K562 (cell line): ENCODE measurements at regions not wholly inside any gene's neighbourhood (a gene's known extent, or its start where the extent isn't known, plus 50 kb on each side); places are given as distances from the start of the nearest gene placed in this dataset.
A peak's percentile ranks its signal among the peaks of the same experiment; 100 is the strongest.

Experiments
- ATAC-seq: fragments of 200-7000 bp; cut with Tn5 transposase; 3 replicates; pipeline ENCODE4 v1.9.1; 2020; ENCODE audit warnings: moderate library complexity
- BruUV-seq: library from RNA; stranded (reverse); fragments of 400-500 nt; replicated peaks from 2 replicates; lab custom pipeline; 2021; lab: Mats Ljungman, UMichigan
- CTCF ChIA-PET: fragments of 300-600 bp; formaldehyde crosslinking; extraction: SDS; loops from one replicate; lab custom pipeline; 2021; ENCODE audit warnings: low intra/inter-chr PET ratio; lab: Yijun Ruan, JAX
- POLR2A ChIA-PET: fragments of 300-600, 350-650 bp; sonication (Branson Sonifier 250); formaldehyde crosslinking; extraction: SDS; loops from one replicate; lab custom pipeline; 2021; ENCODE audit warnings: antibody characterized with exemption, inconsistent platforms; lab: Yijun Ruan, JAX
- DNase-seq, 4 experiments: peaks; one replicate each; pipeline versions ENCODE4 v3.0.0 to v3.0.0-alpha.2; 2011 to 2018; ENCODE audit warnings: low spot score in 3 of 4, mixed read lengths in 3 of 4; ENCODE audit errors: extremely low read depth in 1 of 4
- FAIRE-seq: peaks from 2 replicates; lab custom pipeline; 2011; peaks lifted over from hg19 to GRCh38; lab: Jason Lieb, UNC
- H2AFZ ChIP-seq: 2 replicates; pipeline ENCODE4 v1.6.0; 2011; ENCODE audit warnings: low read depth, low read length, control low read depth, inconsistent platforms
- H3K27ac ChIP-seq: fragments of 200-600 bp; 3 replicates; pipeline ENCODE4 v1.8.0; 2011; ENCODE audit warnings: low read depth, mild to moderate bottlenecking, control low read depth, inconsistent platforms, low read length, moderate library complexity, mixed read lengths; ENCODE audit errors: extremely low read depth
- H3K27me3 ChIP-seq, 2 experiments: fragments of 300-600 bp in 1 of 2; 2 replicates in 1 of 2; 3 replicates in 1 of 2; pipeline versions ENCODE4 v1.6.0 to v1.8.0; 2011; ENCODE audit warnings: inconsistent platforms in 2 of 2, low read length in 2 of 2, mild to moderate bottlenecking in 1 of 2, mixed read lengths in 1 of 2, moderate library complexity in 1 of 2; ENCODE audit not compliant: control insufficient read depth in 2 of 2, insufficient read depth in 2 of 2
- H3K36me3 ChIP-seq: fragments of 300-600 bp; 3 replicates; pipeline ENCODE4 v1.8.0; 2011; ENCODE audit warnings: mild to moderate bottlenecking, low read length, inconsistent platforms; ENCODE audit not compliant: control insufficient read depth, insufficient read depth
- H3K4me1 ChIP-seq, 2 experiments: fragments of 200-600 bp in 1 of 2; replicated peaks in 1 of 2; 2 replicates in 1 of 2; 3 replicates in 1 of 2; pipeline versions ENCODE4 v1.5.1 to v1.8.0; 2011; ENCODE audit warnings: inconsistent platforms in 2 of 2, low read length in 2 of 2, mild to moderate bottlenecking in 1 of 2, mixed read lengths in 1 of 2, moderate library complexity in 1 of 2; ENCODE audit not compliant: control insufficient read depth in 2 of 2, insufficient read depth in 2 of 2
- H3K4me2 ChIP-seq: 2 replicates; pipeline ENCODE4 v1.6.1; 2011; ENCODE audit warnings: low read length, control low read depth, inconsistent platforms, mixed read lengths; ENCODE audit not compliant: insufficient read depth
- H3K4me3 ChIP-seq: fragments of 200-600 bp; sonication (generic), shearing (Covaris generic); 2 replicates; pipeline ENCODE4 v1.5.1; 2016; ENCODE audit warnings: control low read depth, inconsistent platforms
- H3K79me2 ChIP-seq: fragments of 200-600 bp; 3 replicates; pipeline ENCODE4 v1.8.0; 2011; ENCODE audit warnings: low read length, inconsistent platforms; ENCODE audit not compliant: control insufficient read depth, insufficient read depth
- H3K9ac ChIP-seq, 2 experiments: 2 replicates each; pipeline versions ENCODE4 v1.6.0 to v1.6.1; 2011; ENCODE audit warnings: low read depth in 2 of 2, low read length in 2 of 2, control low read depth in 1 of 2, inconsistent platforms in 1 of 2, mild to moderate bottlenecking in 1 of 2, mixed read lengths in 1 of 2; ENCODE audit not compliant: insufficient read depth in 1 of 2
- H3K9me1 ChIP-seq: one replicate; pipeline ENCODE4 v1.6.0; 2011; ENCODE audit warnings: inconsistent platforms, mild to moderate bottlenecking, low read length, moderate library complexity; ENCODE audit not compliant: control insufficient read depth, insufficient read depth
- H3K9me3 ChIP-seq: replicated peaks from 2 replicates; pipeline ENCODE4 v1.5.1; 2011; ENCODE audit warnings: low read depth, low read length, inconsistent platforms; ENCODE audit not compliant: control insufficient read depth, insufficient read depth
- H4K20me1 ChIP-seq: replicated peaks from 2 replicates; pipeline ENCODE4 v1.6.1; 2011; ENCODE audit warnings: low read length, inconsistent platforms, mixed read lengths; ENCODE audit not compliant: control insufficient read depth, insufficient read depth
- CC2D1A ChIP-seq: fragments of 450-650 bp; IDR thresholded peaks from 2 replicates; pipeline ENCODE4 v1.6.1; 2017; ENCODE audit warnings: mild to moderate bottlenecking
- CTCF ChIP-seq, 3 experiments: IDR thresholded peaks in 2 of 3; conservative IDR thresholded peaks in 1 of 3; 2 replicates each; pipeline ENCODE4 v1.5.1; 2011 to 2012; ENCODE audit warnings: low read length in 3 of 3, mild to moderate bottlenecking in 3 of 3, control low read depth in 2 of 3, improper control_type of control experiment in 1 of 3, inconsistent platforms in 1 of 3, low read depth in 1 of 3, mixed read lengths in 1 of 3, moderate library complexity in 1 of 3; ENCODE audit not compliant: insufficient read depth in 2 of 3
- HNRNPUL1 ChIP-seq: fragments of 200-400 bp; formaldehyde crosslinking; IDR thresholded peaks from 2 replicates; pipeline ENCODE4 v1.6.1; 2017; ENCODE audit warnings: low read length
- MNT ChIP-seq, 2 experiments: fragments of 450-650 bp; conservative IDR thresholded peaks; 2 replicates each; pipeline ENCODE4 v1.6.1; 2017; ENCODE audit warnings: mild to moderate bottlenecking in 2 of 2, moderate library complexity in 2 of 2
- MTA2 ChIP-seq: fragments of 450-650 bp; IDR thresholded peaks from 2 replicates; pipeline ENCODE4 v1.6.1; 2016; ENCODE audit warnings: low read depth
- USF1 ChIP-seq: sonication (generic); formaldehyde crosslinking; IDR thresholded peaks from 2 replicates; pipeline ENCODE4 v1.9.0; 2022; ENCODE audit warnings: mild to moderate bottlenecking, missing genetic modification reagents
- WGBS: fragments of 100-300 bp; shearing (Covaris generic); methylation state at CpG from one replicate; pipeline ENCODE4 v1.1.6; 2016; ENCODE audit warnings: low coverage, mixed read lengths; ENCODE audit not compliant: insufficient coverage; ENCODE audit errors: missing lambda C conversion rate; 5-methylcytosine and 5-hydroxymethylcytosine counted together
- in situ Hi-C: fragments of 300-500 bp; cut with MboI; formaldehyde crosslinking; loops from 4 replicates; pipeline ENCODE4 v1.15.0; 2018; ENCODE audit warnings: inconsistent platforms, mixed read lengths
- intact Hi-C: fragments of 100-400 bp; cut with micrococcal nuclease; formaldehyde crosslinking; loops from 2 replicates; pipeline ENCODE4 v1.14.2; 2022

- no peak overlapping the region for H3K4me2 ChIP-seq
- no peaks in the 10 kb centered on the region for H3K9me3 ChIP-seq
- H3K9me1 ChIP-seq, result no peaks in the 10 kb centered on the region
- TF ChIP-seq USF1 (CRISPR knock-in tag) (no peak), MNT (conservative IDR thresholded peaks at IDR 0.05) (no peak), MTA2 (no peak), HNRNPUL1 (no peak), CTCF (IDR thresholded peaks at IDR 0.05 in 2 of 3, conservative IDR thresholded peaks at IDR 0.05 in 1 of 3; ENCODE audit: insufficient read depth in 2 of 3, low read depth in 1 of 3, low read length in 3 of 3) (peak in 2 of 3 experiments; percentile 18 to 20; a peak in 2 of 6 replicates), CC2D1A (no peak)
- TF ChIP-seq, all 486 proteins: peak for 1
- in situ Hi-C loops (loop anchor here (5.0 to 25.0 kb wide), 2 partner anchors 461 to 1096 kb away; no protein-coding TSS in a partner anchor), intact Hi-C loops (no loop called here)
- H3K4me1 ChIP-seq, result peaks cover 0 to 7% of the 10 kb centered on the region in 2 experiments; a peak in 2 of 5 replicates
- CTCF ChIA-PET, result no interaction called here
- H3K27ac ChIP-seq, result no peak overlapping the region
- ATAC-seq (no peak), DNase-seq (peak in 1 of 4 experiments; percentile 2), FAIRE-seq (no peak)
- no peak overlapping the region for H3K4me3 ChIP-seq
- whole genome bisulfite sequencing, result 3% methylated on average over 10 of the region's 10 CpGs
- POLR2A ChIA-PET, result interaction anchor here (0.6 kb wide), 1 partner anchor 221 kb away, joined by 3 read pairs; no protein-coding TSS in a partner anchor
- H3K79me2 ChIP-seq, result no peaks in the 10 kb centered on the region
- no TSS peak for BruUV-seq
- peaks cover 0 to 11% of the 10 kb centered on the region in 2 experiments; a peak in 1 of 5 replicates for H3K27me3 ChIP-seq
- no peak overlapping the region for H3K9ac ChIP-seq
- H2AFZ ChIP-seq, result no peak overlapping the region
- H3K36me3 ChIP-seq, result no peaks in the 10 kb centered on the region
- peaks cover 4% of the 10 kb centered on the region; the same call in 1 of the 2 replicates for H4K20me1 ChIP-seq
These were observed 117.8 kb upstream of the PJA1 start for GRCh38 chrX:69282893-69283690.
